ENCODE measurements at regions not wholly inside any gene's neighbourhood (a gene's known extent, or its start where the extent isn't known, plus 50 kb on each side); places are given as distances from the start of the nearest gene placed in this dataset.

DNA sequence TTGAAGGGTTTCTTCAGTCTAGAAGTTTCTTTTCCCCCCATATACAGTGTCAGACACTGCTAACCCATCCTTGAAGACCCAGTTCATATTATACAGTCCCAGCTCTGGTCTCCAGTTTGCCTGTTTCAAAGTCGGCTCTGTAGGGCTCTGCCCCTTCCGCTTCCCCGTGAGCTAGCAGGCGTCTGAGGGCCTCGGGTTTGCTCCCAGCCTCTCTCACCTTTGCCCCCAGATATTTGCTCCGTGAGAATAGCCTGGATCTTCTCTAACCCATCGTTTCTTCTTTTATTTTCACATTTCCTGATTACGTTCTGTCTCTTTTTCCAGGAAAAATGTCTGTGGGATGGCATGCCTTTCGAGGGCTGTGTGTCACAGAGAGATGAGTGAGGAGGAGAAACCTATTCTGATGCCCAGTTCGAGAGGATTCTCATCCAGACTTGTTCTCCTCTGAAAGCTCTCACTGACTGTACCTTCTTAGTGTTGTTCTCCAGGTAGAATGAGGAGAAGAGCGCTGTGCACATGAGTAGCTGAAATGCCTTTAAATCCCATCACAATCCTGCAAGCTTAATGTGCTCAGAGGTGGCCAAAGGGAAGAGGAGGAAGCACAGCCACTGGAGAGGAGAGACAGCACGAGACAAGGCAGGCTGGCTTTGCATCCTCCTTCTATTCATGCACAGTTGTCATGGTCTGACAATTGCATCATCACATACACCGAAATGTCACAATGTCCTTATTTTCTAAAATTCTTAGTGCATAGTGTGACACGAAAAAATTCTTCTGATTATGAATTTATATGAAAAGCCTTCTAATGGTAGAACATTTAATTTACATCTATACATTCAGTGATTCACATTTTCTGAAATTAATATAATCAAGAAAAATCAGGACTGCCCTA, 171.1 kb downstream of the FOXA2 start:
- no peak overlapping the region for H3K4me3 ChIP-seq (ENCODE audit: low read length)
- DNase-seq (ENCODE audit: low read depth, low spot score) = no peak

DNA sequence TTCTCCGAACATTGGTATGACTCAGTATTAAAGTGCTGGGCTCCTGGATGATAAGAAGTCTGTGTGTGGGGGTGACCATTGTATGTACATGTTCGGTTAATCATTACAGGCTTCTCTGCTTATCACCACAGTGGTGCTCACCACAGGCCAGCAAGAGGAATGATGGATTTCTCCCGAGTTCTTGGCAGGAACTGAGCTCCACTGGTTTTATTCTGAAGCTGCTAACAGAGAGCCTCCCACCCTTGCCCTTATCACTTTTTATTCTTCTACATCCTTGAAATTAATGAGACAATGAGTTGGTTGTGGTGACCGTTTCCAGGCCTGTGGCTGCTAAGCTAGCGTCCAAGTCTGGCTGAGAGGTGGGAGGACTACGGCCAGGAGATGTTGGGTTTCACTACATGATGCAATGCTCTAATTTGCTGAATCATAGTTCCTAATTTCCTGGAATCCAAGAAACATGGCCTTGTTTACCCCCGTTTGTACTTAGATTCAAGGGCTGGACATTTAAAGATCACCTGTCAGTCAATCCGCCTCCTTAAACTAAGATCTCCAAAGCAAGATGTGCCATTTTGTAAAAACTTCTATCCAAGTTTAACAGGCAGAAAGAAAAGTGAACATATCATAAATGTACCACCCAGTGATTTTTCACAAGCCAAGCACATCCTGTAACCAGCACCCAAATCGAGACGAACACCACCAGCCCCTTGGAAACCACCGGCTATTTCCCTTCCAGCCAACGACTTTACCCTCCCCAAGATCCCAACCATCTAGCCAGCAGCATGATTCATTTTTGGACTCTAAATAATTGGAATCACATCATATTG, 172.5 kb downstream of the FOXA2 start:
- H3K4me3 ChIP-seq (ENCODE audit: low read length) = no peak overlapping the region
- DNase-seq (ENCODE audit: low read depth, low spot score) = no peak

DNA sequence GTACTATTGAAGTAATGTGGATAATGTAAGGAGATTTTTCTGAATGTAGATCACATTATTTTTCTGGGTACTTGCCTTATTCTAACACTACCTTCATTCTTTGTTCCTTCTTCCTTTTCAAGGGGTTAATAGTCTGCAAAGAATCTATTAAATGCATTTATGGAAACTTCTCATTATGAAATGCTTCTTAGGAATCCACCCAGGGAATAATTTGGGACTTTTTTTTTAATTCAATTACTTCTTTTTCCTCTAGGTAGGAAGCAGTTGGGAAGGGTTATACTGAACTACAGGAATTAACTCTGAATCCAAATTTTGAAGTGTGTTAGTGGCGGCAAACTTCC, 173.1 kb downstream of the FOXA2 start:
- no peak overlapping the region for H3K4me3 ChIP-seq (ENCODE audit: low read length)
- DNase-seq (ENCODE audit: low read depth, low spot score) = no peak

DNA sequence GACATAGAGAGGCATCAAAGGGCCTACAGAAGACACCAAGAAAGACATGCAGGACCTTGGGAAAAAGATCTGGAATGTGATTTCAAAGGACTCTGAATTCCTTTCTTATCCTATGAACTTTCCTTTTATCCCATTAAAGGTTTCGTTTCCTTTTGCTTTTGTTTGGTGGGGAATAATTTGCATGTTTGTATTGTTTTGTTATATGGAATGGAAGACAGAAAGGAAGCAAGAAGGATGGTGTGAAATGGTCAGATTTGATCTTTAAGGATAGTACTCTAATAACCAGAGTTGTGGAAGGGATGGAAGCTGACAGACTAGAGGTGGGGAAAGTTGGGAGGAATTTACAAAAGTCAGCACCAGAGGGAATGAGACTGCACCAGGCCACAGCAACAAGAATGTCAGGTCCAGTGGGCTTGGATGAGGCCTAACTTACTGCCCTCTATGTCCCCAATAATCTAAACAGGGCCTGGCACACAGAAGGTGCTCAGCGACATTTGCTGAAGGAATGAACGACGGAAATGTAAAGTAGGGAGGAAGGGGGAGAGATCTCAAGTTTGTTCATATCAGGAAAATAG, 173.7 kb downstream of the FOXA2 start:
- DNase-seq (ENCODE audit: low read depth, low spot score) = no peak

DNA sequence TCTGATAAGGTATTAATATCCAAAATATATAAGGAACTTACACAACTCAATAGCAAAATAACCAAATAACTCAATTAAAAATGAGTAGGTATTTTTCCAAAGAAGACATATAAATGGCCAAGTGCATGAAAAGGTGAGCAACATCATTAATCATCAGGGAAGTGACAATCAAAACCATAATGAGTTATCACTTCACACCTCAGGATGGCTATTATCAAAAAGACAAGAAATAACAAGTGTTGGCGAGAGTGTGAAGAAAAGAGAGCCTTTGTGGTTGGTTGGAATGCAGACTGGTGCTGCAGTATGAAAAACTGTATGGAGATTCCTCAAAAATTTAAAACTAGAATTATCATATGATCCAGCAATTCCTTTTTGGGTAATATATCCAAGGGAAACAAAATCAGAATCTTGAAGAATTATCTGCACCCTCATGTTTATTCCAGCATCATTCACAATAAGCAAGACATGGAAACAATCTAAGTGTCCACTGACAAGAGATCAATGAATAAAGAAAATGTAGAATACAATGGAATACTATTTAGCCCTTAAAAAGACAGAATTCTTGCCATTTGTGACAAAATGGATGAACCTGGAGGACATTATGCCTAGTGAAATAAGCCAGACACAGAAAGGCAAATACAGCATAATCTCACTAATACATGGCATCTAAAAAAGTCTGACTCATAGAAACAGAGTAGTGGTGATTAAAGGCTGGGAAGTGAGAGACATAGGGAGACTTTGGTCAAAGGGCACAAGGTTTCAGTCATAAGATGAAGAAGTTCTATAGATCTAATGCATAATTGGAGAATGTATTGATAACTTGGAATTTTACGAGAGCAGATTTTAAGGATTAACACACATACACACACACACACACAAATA, 175.6 kb downstream of the FOXA2 start:
- no peak overlapping the region for H3K4me3 ChIP-seq (ENCODE audit: low read length)
- DNase-seq (ENCODE audit: low read depth, low spot score) = no peak

More for the DNA sequence above, 173.7 kb downstream of the FOXA2 start:
- H3K4me3 ChIP-seq (ENCODE audit: low read length) = no peak overlapping the region

DNA sequence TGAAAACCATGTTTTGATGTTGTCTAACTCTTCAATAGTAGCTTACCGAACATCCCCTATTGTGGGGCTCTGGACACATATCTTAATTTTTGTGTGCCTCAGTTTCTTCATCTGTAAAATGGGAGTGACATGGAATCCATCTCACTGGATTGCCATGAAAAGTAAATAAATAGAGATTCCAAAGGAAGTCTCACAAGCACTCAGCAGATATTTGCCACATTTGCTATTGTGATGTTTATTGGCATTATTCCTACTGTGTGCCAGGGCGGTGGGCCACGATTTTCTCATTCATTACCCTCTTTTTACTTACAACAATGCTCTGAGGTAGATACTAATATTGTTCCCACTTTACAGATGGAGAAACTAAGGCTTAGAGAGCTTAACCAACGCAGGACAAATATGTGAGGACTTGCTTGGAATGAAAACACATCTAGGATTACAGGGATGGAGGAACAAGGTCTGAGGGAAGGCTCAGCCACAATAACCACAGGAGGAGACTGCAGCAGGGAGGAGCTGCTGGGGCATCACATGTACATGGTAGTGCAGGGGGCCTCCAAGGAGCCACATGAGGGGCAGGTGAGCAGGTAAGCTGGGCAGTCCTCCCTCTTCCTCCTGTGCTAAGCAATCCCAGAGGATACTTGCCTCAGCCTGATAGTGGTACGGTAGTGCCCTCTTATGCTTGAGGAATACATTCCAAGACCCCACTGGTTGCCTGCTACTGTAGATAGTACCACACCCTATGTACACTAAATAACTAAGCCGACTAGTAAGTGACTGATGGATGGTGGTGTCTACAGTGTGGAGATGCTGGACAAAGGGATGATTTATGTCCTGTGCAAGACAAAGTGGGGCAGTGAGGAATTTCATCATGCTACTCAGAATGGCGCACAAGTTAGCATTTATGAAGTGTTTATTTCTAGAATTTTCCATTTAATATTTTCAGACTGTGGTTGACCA, 176.9 kb downstream of the FOXA2 start:
- H3K4me3 ChIP-seq (ENCODE audit: low read length) = no peak overlapping the region
- DNase-seq (ENCODE audit: low read depth, low spot score) = no peak

DNA sequence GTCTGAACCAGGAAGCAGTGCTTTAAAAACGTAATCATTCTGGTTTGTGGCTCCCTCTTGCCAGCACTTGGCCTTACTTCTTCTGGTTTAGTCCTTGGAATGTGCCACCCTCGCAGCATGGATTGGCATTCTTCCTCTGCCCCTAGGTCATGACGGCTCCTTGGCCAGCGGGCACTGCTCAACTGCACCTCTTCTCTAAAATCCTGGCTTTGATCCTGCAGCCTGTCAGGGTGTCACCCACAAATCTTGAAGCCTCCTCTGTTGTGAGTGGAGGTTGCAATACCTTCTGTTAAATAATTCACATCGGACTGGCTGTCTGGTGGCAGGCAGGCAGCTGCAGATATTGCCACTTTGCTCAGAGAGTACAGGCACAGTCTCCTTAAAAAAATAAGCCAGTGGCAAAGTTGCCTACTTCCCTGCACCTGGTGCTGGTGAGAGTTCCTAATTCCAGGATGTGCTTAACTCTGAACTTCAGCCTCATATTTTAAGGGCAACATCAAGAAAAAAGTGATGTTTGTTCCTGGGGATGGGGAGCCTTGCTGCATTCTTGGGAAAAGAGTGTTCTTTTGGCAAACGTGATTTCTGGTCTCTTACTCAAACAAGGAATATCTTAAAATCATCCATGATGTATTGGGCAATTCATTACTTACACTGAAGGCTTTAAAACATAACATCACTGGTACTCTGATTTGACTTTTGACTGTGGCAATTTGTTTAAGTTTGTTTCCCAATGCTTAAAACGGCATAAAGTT, 179.8 kb downstream of the FOXA2 start:
- no peak overlapping the region for H3K4me3 ChIP-seq (ENCODE audit: low read length)
- no peak for DNase-seq (ENCODE audit: low read depth, low spot score)

DNA sequence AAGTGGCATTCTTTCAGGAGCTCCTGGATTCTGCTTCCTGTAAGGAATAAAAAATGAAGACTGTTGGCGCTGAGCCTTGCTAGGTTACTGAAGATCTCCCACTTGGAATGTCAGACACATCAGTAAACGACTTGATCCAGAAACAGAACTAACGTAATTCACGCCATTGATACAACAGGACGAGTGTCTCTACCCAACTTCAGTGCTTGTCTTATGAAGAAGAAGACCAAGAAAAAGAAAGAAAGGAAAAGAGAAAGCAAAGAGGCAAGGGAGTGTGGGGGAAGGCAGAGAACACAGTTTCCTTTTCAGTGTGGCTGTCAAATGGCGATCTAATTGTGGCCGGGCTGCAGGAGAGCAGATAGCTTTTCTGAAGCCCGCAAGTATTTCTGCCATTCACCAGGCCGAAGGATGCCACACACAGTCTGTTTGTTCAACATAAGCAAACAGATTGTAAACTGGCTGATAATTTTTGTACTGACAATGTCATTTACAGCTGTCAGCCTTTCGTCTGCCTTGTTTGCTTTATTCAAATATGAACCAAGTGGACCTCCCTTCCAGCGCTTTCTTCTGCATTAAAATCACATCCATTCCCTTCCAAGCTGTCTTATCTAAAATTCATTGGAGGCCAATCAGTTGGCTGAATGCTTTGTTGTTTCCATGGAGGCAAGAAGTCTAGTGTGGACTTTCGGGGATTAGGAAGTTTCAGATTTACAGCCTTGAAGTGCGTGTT, 180.6 kb downstream of the FOXA2 start:
- H3K4me3 ChIP-seq (ENCODE audit: low read length) = no peak overlapping the region
- no peak for DNase-seq (ENCODE audit: low read depth, low spot score)

DNA sequence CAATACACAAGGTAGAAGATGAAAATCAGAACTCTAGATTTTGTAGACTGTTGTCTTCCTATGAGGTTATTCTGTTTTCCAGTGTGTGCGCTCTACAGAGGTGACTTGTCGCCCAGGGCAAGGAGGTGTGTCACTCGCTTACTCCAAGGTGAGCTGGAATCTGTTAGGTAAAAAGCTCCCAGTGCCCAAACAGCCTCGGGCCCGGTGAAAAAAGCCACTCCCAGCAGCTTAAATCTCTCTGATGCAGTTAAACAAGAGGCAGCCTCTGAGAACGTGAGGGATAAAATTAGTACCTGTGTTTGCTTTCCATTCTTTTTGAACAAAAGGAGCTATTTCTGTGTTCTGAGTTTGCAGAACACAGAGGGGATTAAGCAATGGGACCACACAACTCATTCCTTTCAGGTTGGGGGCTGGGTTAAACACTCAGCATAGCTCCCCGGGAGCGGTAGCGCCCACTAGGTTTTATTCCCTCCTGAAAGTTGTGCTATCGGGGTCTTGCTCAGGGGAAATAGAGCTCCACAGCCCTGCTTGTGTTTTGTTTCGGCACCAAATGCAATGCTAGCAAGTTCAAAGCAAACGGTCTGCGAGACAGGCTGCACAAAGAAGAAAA, 181.2 kb downstream of the FOXA2 start:
- no peak for DNase-seq (ENCODE audit: low read depth, low spot score)
- H3K4me3 ChIP-seq (ENCODE audit: low read length) = no peak overlapping the region

DNA sequence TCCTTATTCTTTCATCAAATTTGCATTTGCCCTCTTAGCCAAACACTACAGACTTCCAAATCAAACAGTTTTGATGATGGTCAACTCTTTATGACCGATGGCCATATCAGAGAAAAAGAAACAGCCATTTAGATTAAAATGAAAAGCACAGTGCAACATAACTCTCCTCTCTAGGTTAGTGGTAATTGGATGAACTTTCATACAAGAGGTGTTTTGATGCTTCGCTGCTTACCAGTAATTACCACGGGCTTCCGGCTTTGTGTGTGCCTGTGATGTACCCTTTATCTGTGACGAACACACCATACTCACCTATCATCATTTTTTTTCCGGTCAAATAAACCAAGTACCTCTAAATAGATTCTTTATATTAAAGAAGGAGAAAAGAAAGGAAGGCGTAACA, 181.8 kb downstream of the FOXA2 start:
- H3K4me3 ChIP-seq (ENCODE audit: low read length) = no peak overlapping the region
- no peak for DNase-seq (ENCODE audit: low read depth, low spot score)

DNA sequence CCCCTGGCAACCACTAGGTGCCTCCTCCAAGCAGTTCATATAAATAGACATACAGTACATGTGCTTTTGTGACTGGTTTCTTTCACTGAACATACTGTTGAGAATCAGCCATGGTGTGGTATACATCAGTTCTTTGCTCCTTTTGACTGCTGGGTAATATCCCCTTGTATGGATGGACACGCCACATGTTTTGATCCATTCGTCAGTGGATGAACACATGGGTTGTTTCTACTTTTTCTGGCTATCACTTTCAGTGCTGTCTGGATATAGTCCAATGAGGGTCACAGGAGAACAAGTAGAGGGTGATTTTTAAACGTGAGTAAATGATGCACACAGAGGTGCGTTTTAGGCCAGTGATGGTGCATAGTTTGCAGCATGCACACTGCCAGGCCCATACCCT, 183.9 kb downstream of the FOXA2 start:
- DNase-seq (ENCODE audit: low read depth, low spot score) = no peak
- H3K4me3 ChIP-seq (ENCODE audit: low read length) = no peak overlapping the region

DNA sequence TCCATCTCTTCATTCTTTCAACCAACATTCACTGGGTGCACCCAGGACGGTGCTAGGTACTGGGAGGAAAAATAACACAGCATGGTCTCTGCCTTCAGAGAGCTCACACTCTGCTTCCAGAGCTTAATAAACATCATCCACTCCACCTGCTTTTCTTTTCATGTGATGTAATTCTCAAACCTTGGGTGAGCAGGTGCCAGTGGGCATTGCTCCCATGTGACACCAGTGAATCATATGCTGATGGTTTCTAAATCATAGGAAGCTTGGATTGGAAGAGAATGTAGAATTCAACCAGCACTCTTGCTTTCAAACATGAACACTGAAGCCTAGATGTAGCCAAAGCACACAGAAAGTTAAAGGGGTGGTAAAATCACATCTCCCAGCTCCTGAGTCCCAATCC, 189.8 kb downstream of the FOXA2 start:
- H3K4me3 ChIP-seq (ENCODE audit: low read length) = no peak overlapping the region
- no peak for DNase-seq (ENCODE audit: low read depth, low spot score)

DNA sequence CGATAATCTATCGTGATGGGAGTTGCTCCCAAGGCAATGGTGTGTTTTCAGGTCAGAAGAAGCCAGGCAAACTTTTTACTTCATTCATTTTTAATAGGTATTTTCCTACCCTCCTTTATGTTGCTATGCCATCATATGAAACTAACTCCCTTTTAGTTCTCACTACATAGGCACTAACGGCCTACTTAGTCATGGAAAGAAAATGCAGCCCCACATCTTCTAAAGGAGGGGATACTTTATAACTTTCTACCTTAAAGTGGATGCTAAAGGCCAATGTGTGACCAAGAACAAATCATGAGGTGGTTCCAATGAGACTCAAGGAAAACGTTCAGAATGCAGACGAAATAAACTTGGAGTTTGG, 193.8 kb downstream of the FOXA2 start:
- no peak overlapping the region for H3K4me3 ChIP-seq (ENCODE audit: low read length)
- no peak for DNase-seq (ENCODE audit: low read depth, low spot score)

DNA sequence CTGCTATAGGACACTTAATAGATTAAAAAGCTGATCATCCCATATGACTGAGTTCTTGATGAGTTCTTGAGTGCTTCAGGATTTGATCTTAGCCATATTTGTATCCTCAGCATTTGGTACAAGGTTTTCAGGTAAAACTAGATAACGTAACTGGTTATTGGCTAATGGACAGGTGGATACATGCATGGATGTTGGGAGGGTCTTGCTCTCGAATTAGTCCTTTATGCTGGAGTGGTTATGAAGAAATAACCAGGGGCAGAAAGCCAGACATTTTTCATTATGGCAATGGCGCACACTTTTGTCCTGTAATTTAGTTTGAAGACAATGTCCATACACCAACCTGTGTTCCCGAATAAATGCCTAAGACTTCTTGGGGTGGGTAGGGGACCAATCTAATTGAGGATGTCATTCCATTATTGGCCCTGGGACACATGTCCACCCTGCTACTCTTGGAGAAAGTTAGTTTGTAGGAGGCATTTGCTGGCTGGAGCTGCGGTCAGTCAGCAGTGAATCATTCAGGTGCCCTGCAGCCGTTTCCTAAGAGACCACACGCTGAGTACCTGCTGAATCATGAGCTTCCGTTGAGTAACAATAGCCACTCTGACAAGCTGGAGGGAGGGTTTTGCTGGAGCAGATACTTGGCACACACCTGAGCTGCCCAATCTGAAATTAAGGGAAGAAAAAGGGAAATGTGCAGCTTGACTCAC, 194.4 kb downstream of the FOXA2 start:
- DNase-seq (ENCODE audit: low read depth, low spot score) = no peak
- H3K4me3 ChIP-seq (ENCODE audit: low read length) = no peak overlapping the region

DNA sequence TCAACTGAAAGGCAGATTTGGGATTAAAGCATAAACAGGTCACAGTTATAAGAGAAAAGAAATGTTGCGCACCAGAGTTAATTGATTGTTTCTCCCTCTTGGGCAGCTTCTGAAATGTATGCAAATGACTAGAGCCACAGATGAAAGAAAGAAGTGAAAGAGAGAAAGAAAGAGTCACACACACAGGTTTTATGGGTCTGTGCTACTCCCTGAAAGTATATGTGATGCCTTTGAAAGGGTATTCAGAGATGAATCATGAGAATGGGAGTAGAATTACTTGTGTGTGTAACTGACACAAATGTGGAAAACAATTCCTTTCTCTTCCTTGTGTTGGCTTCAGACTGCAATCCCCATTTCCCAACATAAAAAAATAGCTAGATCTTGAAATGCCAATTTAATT, 196.9 kb downstream of the FOXA2 start:
- H3K4me3 ChIP-seq (ENCODE audit: low read length) = no peak overlapping the region
- DNase-seq (ENCODE audit: low read depth, low spot score) = no peak

DNA sequence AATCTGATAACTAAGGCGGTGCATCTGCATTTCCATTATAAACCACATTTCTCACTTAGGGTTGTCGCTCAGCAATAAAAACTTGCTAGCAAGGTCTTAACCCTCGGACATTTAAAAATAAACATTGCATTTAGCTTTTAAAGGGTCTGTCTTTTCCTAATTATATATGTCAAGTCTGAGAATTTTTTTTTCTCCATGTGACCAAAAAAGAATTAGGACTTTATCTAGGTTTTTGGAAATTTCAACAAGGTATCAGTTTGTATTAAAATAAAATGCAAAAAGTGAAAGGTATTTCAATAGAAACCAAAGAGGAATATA, 198.1 kb downstream of the FOXA2 start:
- DNase-seq (ENCODE audit: low read depth, low spot score) = no peak

More for the DNA sequence above, 198.1 kb downstream of the FOXA2 start:
- H3K4me3 ChIP-seq (ENCODE audit: low read length) = no peak overlapping the region

Measured in Jurkat, Clone E6-1 (cell line).